ENCODE measurements at regions not wholly inside any gene's neighbourhood (a gene's known extent, or its start where the extent isn't known, plus 50 kb on each side); places are given as distances from the start of the nearest gene placed in this dataset.

GRCh38 chr1:68827261-68827660, 330.4 kb upstream of the DEPDC1 start:
- no peak for TF ChIP-seq CTCF (IDR thresholded peaks at IDR 0.05)

GRCh38 chr1:68828013-68828412, 331.1 kb upstream of the DEPDC1 start:
- TF ChIP-seq CTCF (IDR thresholded peaks at IDR 0.05): no peak

- no peak for TF ChIP-seq CTCF (IDR thresholded peaks at IDR 0.05)
Observed at GRCh38 chr1:68831281-68831680, 334.4 kb upstream of the DEPDC1 start.

GRCh38 chr1:68848017-68848416, 351.1 kb upstream of the DEPDC1 start:
- TF ChIP-seq CTCF (IDR thresholded peaks at IDR 0.05): no peak

GRCh38 chr1:68868606-68869005, 371.7 kb upstream of the DEPDC1 start:
- TF ChIP-seq CTCF (IDR thresholded peaks at IDR 0.05): no peak

- no peak for TF ChIP-seq CTCF (IDR thresholded peaks at IDR 0.05)
Observed at GRCh38 chr1:68873144-68873543, 376.3 kb upstream of the DEPDC1 start.

GRCh38 chr1:68889471-68889870, 392.6 kb upstream of the DEPDC1 start:
- TF ChIP-seq CTCF (IDR thresholded peaks at IDR 0.05): no peak

- no peak for TF ChIP-seq CTCF (IDR thresholded peaks at IDR 0.05)
Observed at GRCh38 chr1:68890736-68891135, 393.9 kb upstream of the DEPDC1 start.
